ENCODE measurements at regions not wholly inside any gene's neighbourhood (a gene's known extent, or its start where the extent isn't known, plus 50 kb on each side); places are given as distances from the start of the nearest gene placed in this dataset.

DNA sequence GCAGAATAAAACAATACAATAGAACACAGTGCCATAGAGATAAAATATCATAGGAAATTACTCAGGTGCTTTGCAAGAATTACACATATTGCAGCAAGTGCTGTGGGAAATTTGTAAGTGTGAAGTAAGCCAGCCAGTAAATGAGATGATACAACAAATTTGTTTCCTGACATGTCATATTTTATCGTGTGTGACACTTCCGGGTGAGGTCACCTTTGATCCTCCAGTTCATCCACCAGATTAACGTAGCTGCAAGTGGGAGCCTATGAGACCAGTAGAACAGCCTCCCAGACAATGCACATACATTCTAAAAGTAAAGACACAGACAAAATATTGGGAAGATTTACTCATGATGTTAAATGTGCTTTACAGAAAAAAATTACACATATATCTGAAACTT is 72.2 kb downstream of the PRDM9 start:
- Mint-ChIP-seq H3K27me3 (ENCODE audit: insufficient read depth) (no peaks in the 10 kb centered on the region), H3K9me3 (peaks cover 9% of the 10 kb centered on the region), H3K4me1 (ENCODE audit: low read depth) (no peaks in the 10 kb centered on the region), H3K27ac (no peak overlapping the region), H3K36me3 (ENCODE audit: low read depth) (no peaks in the 10 kb centered on the region), H3K4me3 (no peak overlapping the region)
- no peak for DNase-seq (ENCODE audit: low spot score)
- intact Hi-C loops (cut with micrococcal nuclease): no loop called here

GRCh38 chr5:23583081-23583480 is 75.7 kb downstream of the PRDM9 start:
- intact Hi-C loops (cut with micrococcal nuclease): no loop called here
- Mint-ChIP-seq H3K36me3 (ENCODE audit: low read depth) (no peaks in the 10 kb centered on the region), H3K27ac (no peak overlapping the region), H3K9me3 (peaks cover 7% of the 10 kb centered on the region), H3K4me1 (ENCODE audit: low read depth) (no peaks in the 10 kb centered on the region), H3K27me3 (ENCODE audit: insufficient read depth) (no peaks in the 10 kb centered on the region), H3K4me3 (no peak overlapping the region)
- DNase-seq (ENCODE audit: low spot score): no peak

DNA sequence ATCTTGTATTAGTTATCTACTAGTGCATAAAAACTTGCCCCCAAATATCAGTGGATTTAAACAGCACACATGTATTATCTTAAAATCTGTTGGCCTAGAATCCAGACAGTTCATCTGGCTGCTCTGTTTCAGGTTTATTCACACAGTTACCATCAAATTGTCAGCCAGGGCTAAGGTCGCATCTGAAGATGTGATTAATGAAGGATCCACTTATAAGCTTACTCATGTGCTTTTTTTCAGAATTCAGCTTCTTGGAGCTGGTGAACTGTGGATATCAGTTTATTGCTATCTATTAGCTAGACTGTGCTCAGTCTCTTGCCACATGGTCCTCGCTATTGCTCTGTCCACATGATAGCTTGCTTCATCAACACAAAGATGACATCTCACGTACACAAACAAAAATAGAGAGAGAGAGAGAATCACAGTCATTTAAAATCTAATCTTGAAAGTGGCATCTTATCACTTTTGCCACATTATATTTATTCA is 81.5 kb downstream of the PRDM9 start:
- intact Hi-C loops (cut with micrococcal nuclease): no loop called here
- H3K4me1 Mint-ChIP-seq (ENCODE audit: low read depth): no peaks in the 10 kb centered on the region
- DNase-seq (ENCODE audit: low spot score): no peak
- no peaks in the 10 kb centered on the region for H3K36me3 Mint-ChIP-seq (ENCODE audit: low read depth)
- H3K27me3 Mint-ChIP-seq (ENCODE audit: insufficient read depth): no peaks in the 10 kb centered on the region
- no peak overlapping the region for H3K27ac Mint-ChIP-seq
- H3K9me3 Mint-ChIP-seq: no peaks in the 10 kb centered on the region
- H3K4me3 Mint-ChIP-seq: no peak overlapping the region

- no peaks in the 10 kb centered on the region for H3K36me3 Mint-ChIP-seq (ENCODE audit: low read depth)
- intact Hi-C loops (cut with micrococcal nuclease): no loop called here
- no peaks in the 10 kb centered on the region for H3K27me3 Mint-ChIP-seq (ENCODE audit: insufficient read depth)
- H3K4me3 Mint-ChIP-seq: no peak overlapping the region
- H3K9me3 Mint-ChIP-seq: no peaks in the 10 kb centered on the region
- H3K4me1 Mint-ChIP-seq (ENCODE audit: low read depth): no peaks in the 10 kb centered on the region
- no peak for DNase-seq (ENCODE audit: low spot score)
- no peak overlapping the region for H3K27ac Mint-ChIP-seq
Observed at GRCh38 chr5:23591250-23591649, 83.8 kb downstream of the PRDM9 start.

DNA sequence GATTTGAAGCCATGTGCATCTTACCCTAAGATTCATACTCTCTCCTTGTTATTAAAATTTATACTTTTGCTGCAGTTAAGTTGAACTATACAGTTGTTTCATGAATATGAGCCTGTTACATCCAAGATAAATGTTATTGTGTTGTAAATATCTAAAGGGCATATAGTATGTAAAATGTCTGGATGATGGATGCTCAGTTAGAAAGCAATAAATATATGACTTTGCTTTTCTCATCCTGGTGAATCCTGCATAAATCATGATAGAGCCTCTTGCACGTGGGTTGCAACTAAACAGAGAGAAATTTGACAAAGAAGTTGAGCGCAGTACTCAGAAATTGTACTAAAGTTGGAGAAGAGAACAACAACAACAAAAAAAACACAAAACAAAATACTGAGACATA is 99.5 kb downstream of the PRDM9 start:
- no peaks in the 10 kb centered on the region for H3K27me3 Mint-ChIP-seq (ENCODE audit: insufficient read depth)
- H3K36me3 Mint-ChIP-seq (ENCODE audit: low read depth): no peaks in the 10 kb centered on the region
- H3K4me3 Mint-ChIP-seq: no peak overlapping the region
- intact Hi-C loops (cut with micrococcal nuclease): no loop called here
- DNase-seq (ENCODE audit: low spot score): no peak
- no peak overlapping the region for H3K27ac Mint-ChIP-seq
- H3K9me3 Mint-ChIP-seq: peaks cover 19% of the 10 kb centered on the region
- H3K4me1 Mint-ChIP-seq (ENCODE audit: low read depth): no peaks in the 10 kb centered on the region

GRCh38 chr5:23612701-23613100 is 105.3 kb downstream of the PRDM9 start:
- no peaks in the 10 kb centered on the region for H3K27me3 Mint-ChIP-seq (ENCODE audit: insufficient read depth)
- H3K4me1 Mint-ChIP-seq (ENCODE audit: low read depth): no peaks in the 10 kb centered on the region
- H3K9me3 Mint-ChIP-seq: peaks cover 30% of the 10 kb centered on the region
- no peak overlapping the region for H3K27ac Mint-ChIP-seq
- intact Hi-C loops (cut with micrococcal nuclease): no loop called here
- no peaks in the 10 kb centered on the region for H3K36me3 Mint-ChIP-seq (ENCODE audit: low read depth)
- H3K4me3 Mint-ChIP-seq: no peak overlapping the region
- DNase-seq (ENCODE audit: low spot score): no peak

DNA sequence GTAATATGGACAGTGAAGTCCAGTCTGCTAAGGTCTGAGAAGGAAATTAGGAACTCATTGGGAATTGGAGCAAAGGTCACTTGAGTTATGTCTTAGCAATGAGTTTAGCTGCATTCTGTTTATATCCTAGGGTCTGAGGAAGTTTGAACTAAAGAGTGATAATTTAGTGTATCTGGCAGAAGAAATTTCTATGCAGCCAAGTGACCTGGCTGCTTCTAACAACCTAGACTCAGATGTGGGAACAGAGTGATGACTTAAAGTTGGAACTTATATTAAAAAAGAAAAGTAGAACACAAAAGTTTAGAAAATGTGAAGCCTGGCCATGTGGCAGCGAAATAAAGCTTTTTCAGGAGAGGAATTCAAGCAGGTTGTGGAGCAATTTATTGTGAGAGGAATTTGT is 106.2 kb downstream of the PRDM9 start:
- no peaks in the 10 kb centered on the region for H3K27me3 Mint-ChIP-seq (ENCODE audit: insufficient read depth)
- DNase-seq (ENCODE audit: low spot score): no peak
- H3K36me3 Mint-ChIP-seq (ENCODE audit: low read depth): no peaks in the 10 kb centered on the region
- no peak overlapping the region for H3K27ac Mint-ChIP-seq
- intact Hi-C loops (cut with micrococcal nuclease): no loop called here
- no peaks in the 10 kb centered on the region for H3K4me1 Mint-ChIP-seq (ENCODE audit: low read depth)
- no peak overlapping the region for H3K4me3 Mint-ChIP-seq
- peaks cover 30% of the 10 kb centered on the region for H3K9me3 Mint-ChIP-seq

DNA sequence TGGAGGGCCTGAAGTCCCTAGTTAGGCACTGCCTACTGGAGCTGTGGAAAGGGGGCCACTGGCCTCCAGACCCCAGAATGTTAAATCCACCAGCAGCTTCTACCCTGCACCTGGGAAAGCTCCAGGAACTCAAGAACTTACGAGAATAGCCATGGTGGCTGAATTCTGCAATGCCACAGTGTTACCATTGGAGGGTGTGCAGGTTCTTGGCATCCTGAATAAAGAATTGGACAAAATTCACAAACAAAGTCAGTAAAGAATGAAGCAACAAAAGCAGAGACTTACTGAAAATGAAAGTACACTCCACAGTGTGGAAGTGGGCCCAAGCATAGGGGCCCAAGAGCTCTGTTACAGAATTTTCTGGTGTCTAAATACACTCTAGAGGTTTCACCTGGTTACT is 107.0 kb downstream of the PRDM9 start:
- Mint-ChIP-seq H3K4me3 (no peak overlapping the region), H3K27me3 (ENCODE audit: insufficient read depth) (no peaks in the 10 kb centered on the region), H3K36me3 (ENCODE audit: low read depth) (no peaks in the 10 kb centered on the region), H3K27ac (no peak overlapping the region), H3K4me1 (ENCODE audit: low read depth) (no peaks in the 10 kb centered on the region), H3K9me3 (peaks cover 21% of the 10 kb centered on the region)
- DNase-seq (ENCODE audit: low spot score): no peak
- intact Hi-C loops (cut with micrococcal nuclease): no loop called here

- intact Hi-C loops (cut with micrococcal nuclease): no loop called here
- Mint-ChIP-seq H3K4me1 (ENCODE audit: low read depth) (no peaks in the 10 kb centered on the region), H3K9me3 (peaks cover 13% of the 10 kb centered on the region), H3K36me3 (ENCODE audit: low read depth) (no peaks in the 10 kb centered on the region), H3K27ac (no peak overlapping the region), H3K27me3 (ENCODE audit: insufficient read depth) (no peaks in the 10 kb centered on the region), H3K4me3 (no peak overlapping the region)
- DNase-seq (ENCODE audit: low spot score): no peak
Observed at GRCh38 chr5:23626961-23627360, 119.6 kb downstream of the PRDM9 start.

GRCh38 chr5:23627976-23628375 is 120.6 kb downstream of the PRDM9 start:
- DNase-seq (ENCODE audit: low spot score): no peak
- Mint-ChIP-seq H3K27ac (no peak overlapping the region), H3K4me3 (no peak overlapping the region)

DNA sequence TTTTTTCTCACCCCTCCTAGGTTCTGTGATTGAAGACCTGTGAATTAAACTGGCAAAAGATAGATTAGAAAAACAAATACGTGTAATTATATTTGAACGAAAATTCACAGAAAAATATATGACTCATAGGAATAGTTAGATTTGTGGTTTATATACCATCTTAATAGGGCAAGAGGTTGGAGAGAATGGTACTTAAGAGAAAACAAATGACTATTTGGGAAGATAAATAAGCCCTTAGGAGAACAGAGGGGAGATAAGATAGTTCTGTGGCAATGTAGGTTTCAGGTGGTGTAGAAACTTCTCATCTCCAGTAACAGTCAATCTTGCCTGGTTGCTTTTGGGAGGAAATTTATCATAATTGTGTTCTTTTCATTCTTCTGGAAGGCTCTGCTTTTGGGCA is 122.0 kb downstream of the PRDM9 start:
- no peaks in the 10 kb centered on the region for H3K27me3 Mint-ChIP-seq (ENCODE audit: insufficient read depth)
- H3K27ac Mint-ChIP-seq: no peak overlapping the region
- no peak for DNase-seq (ENCODE audit: low spot score)
- H3K4me3 Mint-ChIP-seq: no peak overlapping the region
- no peaks in the 10 kb centered on the region for H3K4me1 Mint-ChIP-seq (ENCODE audit: low read depth)
- peaks cover 13% of the 10 kb centered on the region for H3K9me3 Mint-ChIP-seq
- intact Hi-C loops (cut with micrococcal nuclease): no loop called here
- H3K36me3 Mint-ChIP-seq (ENCODE audit: low read depth): no peaks in the 10 kb centered on the region

More at GRCh38 chr5:23627976-23628375, 120.6 kb downstream of the PRDM9 start:
- intact Hi-C loops (cut with micrococcal nuclease): no loop called here
- H3K4me1 Mint-ChIP-seq (ENCODE audit: low read depth): no peaks in the 10 kb centered on the region
- no peaks in the 10 kb centered on the region for H3K27me3 Mint-ChIP-seq (ENCODE audit: insufficient read depth)
- H3K9me3 Mint-ChIP-seq: peaks cover 13% of the 10 kb centered on the region
- no peaks in the 10 kb centered on the region for H3K36me3 Mint-ChIP-seq (ENCODE audit: low read depth)

- Mint-ChIP-seq H3K36me3 (ENCODE audit: low read depth) (no peaks in the 10 kb centered on the region), H3K27me3 (ENCODE audit: insufficient read depth) (no peaks in the 10 kb centered on the region), H3K4me1 (ENCODE audit: low read depth) (no peaks in the 10 kb centered on the region), H3K9me3 (peaks cover 13% of the 10 kb centered on the region), H3K4me3 (no peak overlapping the region), H3K27ac (no peak overlapping the region)
- intact Hi-C loops (cut with micrococcal nuclease): no loop called here
- no peak for DNase-seq (ENCODE audit: low spot score)
Observed at GRCh38 chr5:23631302-23632045, 124.1 kb downstream of the PRDM9 start.

DNA sequence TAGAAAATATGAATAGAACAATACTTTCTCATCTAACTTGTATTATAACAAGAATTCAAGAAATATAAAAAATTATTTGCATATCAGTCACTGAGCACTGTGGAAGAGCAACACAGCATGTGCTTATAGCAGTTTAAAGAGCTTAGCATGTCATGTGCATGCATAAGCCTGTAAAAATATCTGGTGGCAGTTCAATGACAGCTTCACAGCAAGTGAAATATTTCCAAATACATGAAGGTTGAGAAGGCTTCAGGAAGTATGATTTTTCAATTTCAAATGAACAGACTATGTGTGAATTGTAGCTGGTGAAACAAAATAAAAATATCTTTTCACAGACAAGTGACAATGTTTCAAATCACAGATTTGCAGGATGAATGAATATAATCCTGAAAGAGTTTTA is 128.5 kb downstream of the PRDM9 start:
- Mint-ChIP-seq H3K36me3 (ENCODE audit: low read depth) (no peaks in the 10 kb centered on the region), H3K4me1 (ENCODE audit: low read depth) (no peaks in the 10 kb centered on the region), H3K27ac (no peak overlapping the region), H3K4me3 (no peak overlapping the region), H3K9me3 (peaks cover 9% of the 10 kb centered on the region), H3K27me3 (ENCODE audit: insufficient read depth) (no peaks in the 10 kb centered on the region)
- no peak for DNase-seq (ENCODE audit: low spot score)
- intact Hi-C loops (cut with micrococcal nuclease): no loop called here

DNA sequence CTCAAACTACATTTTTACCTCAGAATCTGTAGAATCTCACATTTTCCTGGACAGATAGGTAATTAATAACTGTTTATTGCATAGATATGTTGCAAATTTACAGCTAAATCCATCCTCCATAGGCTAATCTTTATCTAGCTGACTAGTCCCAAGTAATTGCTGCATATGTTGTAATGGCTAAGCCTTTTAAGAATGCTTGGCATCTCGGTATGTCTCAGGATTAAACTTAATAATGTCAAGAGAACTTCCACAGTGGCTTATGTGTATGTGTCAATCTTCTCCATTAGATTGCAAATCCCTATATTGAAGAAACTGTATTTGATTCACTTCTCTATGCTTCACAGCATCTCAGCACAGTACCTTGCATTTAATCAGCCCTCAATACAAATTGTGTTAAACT is 131.9 kb downstream of the PRDM9 start:
- Mint-ChIP-seq H3K36me3 (ENCODE audit: low read depth) (no peaks in the 10 kb centered on the region), H3K27ac (no peak overlapping the region), H3K9me3 (peaks cover 26% of the 10 kb centered on the region), H3K4me1 (ENCODE audit: low read depth) (no peaks in the 10 kb centered on the region), H3K27me3 (ENCODE audit: insufficient read depth) (no peaks in the 10 kb centered on the region), H3K4me3 (no peak overlapping the region)
- no peak for DNase-seq (ENCODE audit: low spot score)
- intact Hi-C loops (cut with micrococcal nuclease): no loop called here
